Kidney (tissue), 13 donors: ENCODE measurements at regions not wholly inside any gene's neighbourhood (a gene's known extent, or its start where the extent isn't known, plus 50 kb on each side); places are given as distances from the start of the nearest gene placed in this dataset.

ENCODE experiments used
- DNase-seq, 5 donors: peaks; one replicate each; pipeline ENCODE4 v3.0.0-alpha.2; 2013 to 2020
- FAIRE-seq: peaks from 2 replicates; lab custom pipeline; 2012; peaks lifted over from hg19 to GRCh38; lab: Jason Lieb, UNC
- H3K27ac ChIP-seq, 2 donors: one replicate each; pipeline ENCODE4 v1.7.0; 2013; ENCODE audit warnings: low read depth in 2 of 2, low read length in 2 of 2, inconsistent platforms in 1 of 2
- H3K27me3 ChIP-seq: one replicate; pipeline ENCODE4 v1.7.1; 2013; ENCODE audit warnings: low read length, inconsistent platforms; ENCODE audit not compliant: control insufficient read depth, insufficient read depth
- H3K36me3 ChIP-seq, 3 donors: one replicate each; pipeline versions ENCODE4 v1.7.0 to v1.7.1; 2013; ENCODE audit warnings: low read length in 3 of 3, control low read depth in 1 of 3, inconsistent platforms in 1 of 3; ENCODE audit not compliant: insufficient read depth in 3 of 3, control insufficient read depth in 2 of 3
- H3K4me1 ChIP-seq, 3 donors: one replicate each; pipeline versions ENCODE4 v1.7.0 to v1.7.1; 2013; ENCODE audit warnings: low read length in 3 of 3, inconsistent platforms in 1 of 3, low read depth in 1 of 3; ENCODE audit not compliant: control insufficient read depth in 2 of 3, insufficient read depth in 2 of 3
- H3K4me3 ChIP-seq, 3 donors: one replicate each; pipeline versions ENCODE4 v1.7.0 to v1.8.1; 2013; ENCODE audit warnings: low read length in 3 of 3, control low read depth in 1 of 3, inconsistent platforms in 1 of 3
- H3K9ac ChIP-seq, 3 donors: one replicate each; pipeline versions ENCODE4 v1.7.0 to v1.7.1; 2013; ENCODE audit warnings: low read length in 3 of 3, control low read depth in 1 of 3, inconsistent platforms in 1 of 3
- H3K9me3 ChIP-seq, 3 donors: one replicate each; pipeline versions ENCODE4 v1.7.0 to v1.7.1; 2013; ENCODE audit warnings: low read length in 3 of 3, control low read depth in 1 of 3, inconsistent platforms in 1 of 3; ENCODE audit not compliant: control insufficient read depth in 2 of 3, insufficient read depth in 1 of 3
- CTCF ChIP-seq: IDR thresholded peaks from 3 replicates; pipeline ENCODE4 v1.5.1; 2012; ENCODE audit warnings: mild to moderate bottlenecking, moderate library complexity, borderline replicate concordance; ENCODE audit not compliant: insufficient read depth; ENCODE audit errors: extremely low read depth
- intact Hi-C: fragments of 100-400 bp; cut with DNase I; formaldehyde crosslinking; loops from one replicate; pipeline ENCODE4 v1.11.1; 2022
- donor health status: control.
- donor health status: control.
- donor health status: control.
- donor health status: control.
- donor health status: control.
- donor health status: DM: yes; HTN: yes; CAD: no.
- donor health status: Normal renal cell carcinoma (clear cell type).

- intact Hi-C loops: no loop called here
- DNase-seq: no peak
- no peaks in the 10 kb centered on the region for H3K4me1 ChIP-seq
- no peak for FAIRE-seq
- no peak overlapping the region for H3K27ac ChIP-seq
- TF ChIP-seq CTCF: no peak
- H3K4me3 ChIP-seq: no peak overlapping the region
- H3K27me3 ChIP-seq: no peaks in the 10 kb centered on the region
- no peak overlapping the region for H3K9ac ChIP-seq
- H3K36me3 ChIP-seq: no peaks in the 10 kb centered on the region
- peaks cover 0 to 2% (median 0%) of the 10 kb centered on the region in 3 donors for H3K9me3 ChIP-seq
Observed at GRCh38 chr3:14312375-14312774, 90.0 kb upstream of the SLC6A6 start.

- Histone ChIP-seq H3K9ac (no peak overlapping the region), H3K27me3 (no peaks in the 10 kb centered on the region), H3K4me1 (no peaks in the 10 kb centered on the region), H3K4me3 (no peak overlapping the region), H3K9me3 (peaks cover 0 to 4% (median 0%) of the 10 kb centered on the region in 3 donors), H3K36me3 (no peaks in the 10 kb centered on the region), H3K27ac (no peak overlapping the region)
- DNase-seq: no peak
- no peak for TF ChIP-seq CTCF
- intact Hi-C loops: no loop called here
- FAIRE-seq: no peak
Observed at GRCh38 chr3:14317057-14317553, 85.3 kb upstream of the SLC6A6 start.

GRCh38 chr3:14318646-14319045 lies 83.8 kb upstream of the SLC6A6 start:
- H3K27me3 ChIP-seq: no peaks in the 10 kb centered on the region
- intact Hi-C loops: no loop called here
- no peak for DNase-seq
- FAIRE-seq: no peak
- no peaks in the 10 kb centered on the region for H3K36me3 ChIP-seq
- no peak for TF ChIP-seq CTCF
- H3K9me3 ChIP-seq: peaks cover 0 to 4% (median 0%) of the 10 kb centered on the region in 3 donors
- H3K4me1 ChIP-seq: peaks cover 0 to 7% (median 7%) of the 10 kb centered on the region in 3 donors
- H3K4me3 ChIP-seq: no peak overlapping the region
- no peak overlapping the region for H3K9ac ChIP-seq
- H3K27ac ChIP-seq: no peak overlapping the region
